ENCODE measurements at regions not wholly inside any gene's neighbourhood (a gene's known extent, or its start where the extent isn't known, plus 50 kb on each side); places are given as distances from the start of the nearest gene placed in this dataset.

DNA sequence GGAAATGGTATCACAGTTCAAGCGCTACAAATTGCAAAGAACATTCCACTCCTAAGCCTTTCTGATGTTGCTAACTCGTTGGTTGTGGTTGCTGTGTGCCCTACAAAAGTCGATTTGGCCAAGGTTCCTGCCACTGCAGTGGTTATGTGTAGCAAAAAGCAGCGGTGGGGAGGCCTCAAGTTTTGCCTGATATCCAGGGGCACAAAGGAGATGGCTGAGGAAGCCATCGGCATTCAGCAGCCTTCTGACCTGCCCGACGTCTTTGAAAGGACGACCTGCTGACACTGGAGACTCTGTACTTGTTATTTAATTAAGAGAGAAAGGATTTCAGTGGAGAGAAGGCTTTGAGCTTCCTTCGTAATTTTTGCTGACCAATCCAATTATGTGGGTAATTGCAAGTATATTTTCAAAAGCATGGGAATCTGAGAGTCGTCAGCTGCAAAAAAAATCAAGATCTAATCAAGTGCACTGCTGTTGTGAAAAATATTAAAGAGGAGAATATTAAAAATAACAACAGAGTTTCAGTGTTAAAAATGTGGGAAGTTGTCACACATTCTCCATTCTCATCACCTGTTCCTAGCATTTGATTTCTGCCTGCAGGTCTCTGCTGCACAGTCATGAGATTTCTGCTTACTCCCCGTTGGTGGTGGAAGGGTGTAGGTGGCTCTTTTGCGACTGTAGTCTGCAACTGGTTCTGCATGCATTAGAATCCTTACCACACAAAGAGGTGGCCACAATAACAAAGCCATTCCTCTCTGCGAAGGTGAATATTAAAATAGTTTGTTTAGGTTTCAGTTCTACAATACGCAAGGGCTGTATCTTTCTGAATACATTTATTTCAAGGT is 319.2 kb downstream of the IRX2 start:
- no peak overlapping the region for H3K9ac ChIP-seq (ENCODE audit: low read length)
- H3K36me3 ChIP-seq (ENCODE audit: control insufficient read depth, insufficient read depth, low read length), result no peaks in the 10 kb centered on the region
- no peak overlapping the region for H3K27ac ChIP-seq (ENCODE audit: low read depth, low read length)
- no peaks in the 10 kb centered on the region for H3K27me3 ChIP-seq (ENCODE audit: control insufficient read depth, insufficient read depth, low read length)
- H3K4me1 ChIP-seq (ENCODE audit: control insufficient read depth, insufficient read depth, low read length), result no peaks in the 10 kb centered on the region
- no peak overlapping the region for H3K4me3 ChIP-seq (ENCODE audit: low read length)

DNA sequence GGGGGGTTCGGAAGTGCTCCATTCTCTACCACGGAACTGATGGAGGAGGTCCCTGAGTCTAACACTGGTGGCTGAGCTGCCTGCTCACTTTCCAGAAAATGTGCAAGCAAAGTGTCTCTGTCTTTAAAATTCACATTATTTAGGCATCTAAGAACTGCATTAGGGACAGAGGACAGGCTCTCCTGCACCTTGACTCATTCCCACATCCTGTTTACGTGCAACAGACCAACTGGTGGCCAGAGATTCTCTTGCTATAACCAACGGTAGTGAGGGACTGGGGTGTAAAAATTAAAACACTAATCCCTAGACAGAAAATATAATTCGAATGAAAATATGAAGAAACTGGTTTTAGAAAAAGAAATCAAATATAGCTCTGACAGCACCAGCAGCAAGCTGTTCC is 320.9 kb downstream of the IRX2 start:
- H3K36me3 ChIP-seq (ENCODE audit: control insufficient read depth, insufficient read depth, low read length), result no peaks in the 10 kb centered on the region
- H3K9ac ChIP-seq (ENCODE audit: low read length), result no peak overlapping the region
- no peaks in the 10 kb centered on the region for H3K4me1 ChIP-seq (ENCODE audit: control insufficient read depth, insufficient read depth, low read length)
- H3K4me3 ChIP-seq (ENCODE audit: low read length), result no peak overlapping the region
- no peak overlapping the region for H3K27ac ChIP-seq (ENCODE audit: low read depth, low read length)
- H3K27me3 ChIP-seq (ENCODE audit: control insufficient read depth, insufficient read depth, low read length), result no peaks in the 10 kb centered on the region

DNA sequence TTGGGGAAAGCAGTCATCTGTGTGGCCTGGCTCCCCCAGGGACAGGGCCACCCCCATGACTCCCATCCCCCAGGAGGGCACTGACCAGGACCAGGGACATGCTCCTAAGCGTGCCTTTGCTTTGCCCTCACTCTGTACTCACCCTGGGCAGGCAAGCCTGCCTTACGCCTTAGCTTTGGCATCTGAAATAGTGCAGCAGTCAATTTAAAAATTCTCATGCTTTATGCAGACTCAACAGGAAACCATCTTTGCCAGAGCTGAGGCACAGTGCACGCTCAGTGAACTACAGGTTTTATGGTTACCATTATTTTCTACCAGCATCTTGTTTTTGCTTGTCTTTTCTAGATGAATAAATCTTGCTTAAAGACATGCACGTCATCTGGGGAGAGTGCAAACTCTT is 323.5 kb downstream of the IRX2 start:
- no peaks in the 10 kb centered on the region for H3K36me3 ChIP-seq (ENCODE audit: control insufficient read depth, insufficient read depth, low read length)
- no peak overlapping the region for H3K27ac ChIP-seq (ENCODE audit: low read depth, low read length)
- H3K9ac ChIP-seq (ENCODE audit: low read length), result no peak overlapping the region
- H3K4me3 ChIP-seq (ENCODE audit: low read length), result no peak overlapping the region
- H3K4me1 ChIP-seq (ENCODE audit: control insufficient read depth, insufficient read depth, low read length), result no peaks in the 10 kb centered on the region
- no peaks in the 10 kb centered on the region for H3K27me3 ChIP-seq (ENCODE audit: control insufficient read depth, insufficient read depth, low read length)

DNA sequence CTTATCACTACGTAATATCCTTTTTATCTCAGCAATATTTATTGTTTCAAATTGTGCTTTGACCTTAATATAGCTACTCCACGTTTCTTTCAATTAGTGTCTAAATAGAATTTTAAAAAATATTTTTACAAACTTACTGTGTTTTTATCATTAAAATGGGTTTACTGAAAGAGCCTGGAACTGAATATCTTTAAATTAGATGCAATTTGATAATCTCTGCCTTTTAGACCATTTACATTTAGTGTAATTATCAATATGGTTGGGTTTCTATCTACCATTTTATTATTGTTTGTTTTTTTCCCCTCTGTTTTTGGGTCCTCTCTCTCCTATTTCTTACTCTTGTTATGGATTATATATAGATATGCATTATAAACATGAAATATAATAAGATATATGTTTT is 327.8 kb downstream of the IRX2 start:
- Histone ChIP-seq H3K4me3 (ENCODE audit: low read length) (no peak overlapping the region), H3K4me1 (ENCODE audit: control insufficient read depth, insufficient read depth, low read length) (no peaks in the 10 kb centered on the region), H3K27ac (ENCODE audit: low read depth, low read length) (no peak overlapping the region), H3K27me3 (ENCODE audit: control insufficient read depth, insufficient read depth, low read length) (no peaks in the 10 kb centered on the region), H3K36me3 (ENCODE audit: control insufficient read depth, insufficient read depth, low read length) (no peaks in the 10 kb centered on the region), H3K9ac (ENCODE audit: low read length) (no peak overlapping the region)

DNA sequence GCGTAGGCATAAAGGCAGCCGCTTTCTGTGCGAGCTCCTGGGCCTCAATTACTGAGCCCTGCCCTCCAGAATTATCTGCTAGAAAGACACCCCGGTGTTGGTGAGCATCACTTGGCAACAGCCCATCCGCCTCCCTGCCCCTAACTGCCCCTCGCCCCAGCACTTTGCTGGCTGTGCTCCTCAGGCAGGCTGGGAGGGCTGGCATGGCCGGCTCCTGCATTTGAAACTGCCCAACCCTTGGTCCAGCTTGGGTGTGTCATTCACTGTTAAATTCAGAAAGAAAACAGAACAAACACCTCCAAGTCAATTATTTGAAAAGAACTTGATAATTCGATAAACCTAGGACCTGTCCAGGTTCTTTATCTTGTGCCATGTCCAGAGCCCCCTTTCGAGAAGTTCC is 334.2 kb downstream of the IRX2 start:
- Histone ChIP-seq H3K4me1 (ENCODE audit: control insufficient read depth, insufficient read depth, low read length) (no peaks in the 10 kb centered on the region), H3K27me3 (ENCODE audit: control insufficient read depth, insufficient read depth, low read length) (no peaks in the 10 kb centered on the region), H3K9ac (ENCODE audit: low read length) (no peak overlapping the region), H3K4me3 (ENCODE audit: low read length) (no peak overlapping the region), H3K36me3 (ENCODE audit: control insufficient read depth, insufficient read depth, low read length) (no peaks in the 10 kb centered on the region), H3K27ac (ENCODE audit: low read depth, low read length) (no peak overlapping the region)

DNA sequence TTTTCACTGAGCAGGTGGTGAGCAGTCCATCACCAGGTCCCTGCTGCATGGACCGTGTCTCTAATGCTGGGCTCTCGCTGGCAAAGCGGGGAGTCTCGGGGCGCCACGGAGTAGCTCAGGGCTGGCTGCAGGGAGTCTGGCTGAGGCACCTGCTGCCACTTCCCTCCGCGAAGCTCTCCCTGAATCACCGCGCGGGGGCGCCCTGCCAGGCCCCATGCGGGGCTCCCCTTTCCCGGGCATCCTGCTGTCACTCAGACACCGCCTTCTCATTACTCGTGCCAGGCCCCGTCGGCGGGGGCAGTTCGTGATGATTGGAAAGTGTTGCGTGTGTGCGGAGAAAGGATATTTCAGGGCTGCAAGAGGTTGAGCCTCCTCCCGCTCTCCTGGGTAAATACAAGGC is 335.8 kb downstream of the IRX2 start:
- H3K27me3 ChIP-seq (ENCODE audit: control insufficient read depth, insufficient read depth, low read length), result no peaks in the 10 kb centered on the region
- H3K36me3 ChIP-seq (ENCODE audit: control insufficient read depth, insufficient read depth, low read length), result no peaks in the 10 kb centered on the region
- no peaks in the 10 kb centered on the region for H3K4me1 ChIP-seq (ENCODE audit: control insufficient read depth, insufficient read depth, low read length)
- no peak overlapping the region for H3K27ac ChIP-seq (ENCODE audit: low read depth, low read length)
- H3K9ac ChIP-seq (ENCODE audit: low read length), result no peak overlapping the region
- H3K4me3 ChIP-seq (ENCODE audit: low read length), result no peak overlapping the region

DNA sequence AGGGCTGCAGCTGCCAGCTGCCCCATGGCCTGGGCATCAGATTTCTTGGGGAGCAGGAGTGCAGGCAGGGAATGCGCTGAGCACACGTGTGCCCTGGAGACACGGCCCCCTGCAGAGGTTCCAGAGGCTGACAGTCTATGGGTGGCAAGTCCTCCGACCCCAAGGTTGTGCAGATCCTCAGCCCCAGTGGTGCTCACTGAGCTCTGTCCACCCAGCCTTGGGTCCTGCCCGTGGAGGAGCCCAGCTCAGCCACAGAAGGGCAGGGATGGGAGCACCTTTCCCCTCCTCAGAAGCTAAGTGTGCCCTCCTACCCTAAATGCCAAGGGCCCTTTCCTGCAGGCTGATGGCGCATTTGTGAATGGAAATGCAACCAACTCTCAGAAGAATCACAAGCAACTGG is 341.0 kb downstream of the IRX2 start:
- H3K27ac ChIP-seq (ENCODE audit: low read depth, low read length), result no peak overlapping the region
- no peak overlapping the region for H3K9ac ChIP-seq (ENCODE audit: low read length)

DNA sequence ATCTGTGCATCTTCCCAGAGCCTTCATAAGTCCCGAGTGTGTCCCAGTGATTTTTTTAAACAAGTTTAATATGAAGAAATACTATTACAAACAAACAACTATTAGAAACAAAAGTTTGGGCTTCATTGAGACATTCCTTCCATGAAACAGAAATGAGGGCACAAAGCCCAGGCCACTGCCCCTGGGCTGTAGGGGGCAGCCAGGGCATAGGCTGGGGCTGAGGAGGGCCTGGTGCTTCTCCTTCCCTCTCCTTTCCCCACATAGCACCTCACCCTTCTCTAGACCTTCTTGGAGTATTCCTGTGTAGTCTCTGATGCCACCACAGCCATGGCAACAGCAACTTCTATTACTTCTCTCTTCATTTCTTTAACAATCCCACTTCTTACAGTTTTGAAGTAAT is 348.2 kb downstream of the IRX2 start:
- Histone ChIP-seq H3K9ac (ENCODE audit: low read length) (no peak overlapping the region), H3K36me3 (ENCODE audit: control insufficient read depth, insufficient read depth, low read length) (no peaks in the 10 kb centered on the region), H3K27ac (ENCODE audit: low read depth, low read length) (no peak overlapping the region), H3K4me3 (ENCODE audit: low read length) (no peak overlapping the region), H3K4me1 (ENCODE audit: control insufficient read depth, insufficient read depth, low read length) (no peaks in the 10 kb centered on the region), H3K27me3 (ENCODE audit: control insufficient read depth, insufficient read depth, low read length) (no peaks in the 10 kb centered on the region)

More for the DNA sequence above, 341.0 kb downstream of the IRX2 start:
- Histone ChIP-seq H3K4me3 (ENCODE audit: low read length) (no peak overlapping the region), H3K27me3 (ENCODE audit: control insufficient read depth, insufficient read depth, low read length) (no peaks in the 10 kb centered on the region), H3K4me1 (ENCODE audit: control insufficient read depth, insufficient read depth, low read length) (no peaks in the 10 kb centered on the region), H3K36me3 (ENCODE audit: control insufficient read depth, insufficient read depth, low read length) (no peaks in the 10 kb centered on the region)

DNA sequence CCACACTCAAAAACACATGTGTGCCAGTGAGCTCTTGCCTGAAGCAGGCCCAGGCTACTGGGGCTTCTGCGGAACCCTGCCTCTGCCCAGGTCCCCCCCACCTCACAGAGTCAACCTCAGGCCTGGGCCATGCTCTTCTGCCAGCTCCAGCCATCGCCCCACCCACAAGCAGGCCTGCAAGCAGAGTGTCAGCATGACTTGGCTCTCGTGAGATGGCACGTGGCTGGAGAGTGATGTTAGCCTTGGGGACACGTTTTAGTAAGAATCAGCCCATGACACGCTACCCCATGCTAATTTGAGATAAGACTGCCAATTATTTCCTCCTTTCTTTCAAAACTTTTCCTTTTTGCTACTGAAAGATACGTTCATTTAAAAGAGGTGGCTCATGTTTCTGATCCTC is 351.7 kb downstream of the IRX2 start:
- Histone ChIP-seq H3K9ac (ENCODE audit: low read length) (no peak overlapping the region), H3K27ac (ENCODE audit: low read depth, low read length) (no peak overlapping the region)

DNA sequence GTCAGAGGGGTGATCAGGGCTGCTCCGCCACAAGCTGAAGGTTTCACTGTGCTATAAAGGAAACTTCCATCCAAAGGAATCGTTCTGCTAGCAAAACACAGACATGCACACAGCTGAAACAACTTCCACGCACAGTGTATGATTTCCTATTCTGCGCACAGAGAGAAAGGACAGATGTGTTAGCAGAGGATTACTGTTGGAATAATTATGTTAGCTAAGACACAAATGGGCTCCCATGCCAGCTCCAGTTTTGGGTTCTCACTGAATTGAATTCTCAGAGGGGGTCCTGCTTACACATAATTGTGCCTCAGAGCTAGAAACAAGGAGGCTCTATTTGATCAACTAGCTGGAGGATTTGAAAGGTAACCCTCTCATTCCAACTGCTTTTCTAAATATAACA is 352.4 kb downstream of the IRX2 start:
- Histone ChIP-seq H3K4me1 (ENCODE audit: control insufficient read depth, insufficient read depth, low read length) (no peaks in the 10 kb centered on the region), H3K27ac (ENCODE audit: low read depth, low read length) (no peak overlapping the region), H3K36me3 (ENCODE audit: control insufficient read depth, insufficient read depth, low read length) (no peaks in the 10 kb centered on the region), H3K4me3 (ENCODE audit: low read length) (no peak overlapping the region), H3K27me3 (ENCODE audit: control insufficient read depth, insufficient read depth, low read length) (no peaks in the 10 kb centered on the region), H3K9ac (ENCODE audit: low read length) (no peak overlapping the region)

More for the DNA sequence above, 351.7 kb downstream of the IRX2 start:
- H3K4me3 ChIP-seq (ENCODE audit: low read length), result no peak overlapping the region
- no peaks in the 10 kb centered on the region for H3K27me3 ChIP-seq (ENCODE audit: control insufficient read depth, insufficient read depth, low read length)
- H3K36me3 ChIP-seq (ENCODE audit: control insufficient read depth, insufficient read depth, low read length), result no peaks in the 10 kb centered on the region
- no peaks in the 10 kb centered on the region for H3K4me1 ChIP-seq (ENCODE audit: control insufficient read depth, insufficient read depth, low read length)

DNA sequence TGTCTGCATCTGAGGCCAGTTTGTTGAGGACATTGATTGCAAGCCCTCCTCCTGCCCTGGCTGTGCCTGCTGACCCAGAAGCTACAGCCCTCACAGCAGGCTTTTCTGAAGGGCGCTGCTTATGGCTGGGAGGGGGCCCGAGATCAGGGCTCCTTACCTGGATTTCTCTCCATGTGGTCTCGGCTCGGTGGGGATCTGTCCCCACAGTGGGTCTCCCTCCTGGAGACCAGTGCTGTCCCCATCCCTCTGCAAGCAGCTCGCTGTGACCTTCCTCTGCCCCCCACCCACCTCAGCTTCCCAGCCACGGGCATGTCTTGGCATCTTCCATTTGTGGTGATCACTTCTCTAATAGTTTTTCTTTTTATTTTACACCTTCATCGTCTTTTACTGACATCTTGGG is 357.9 kb downstream of the IRX2 start:
- no peak overlapping the region for H3K9ac ChIP-seq (ENCODE audit: low read length)
- no peaks in the 10 kb centered on the region for H3K27me3 ChIP-seq (ENCODE audit: control insufficient read depth, insufficient read depth, low read length)
- H3K4me3 ChIP-seq (ENCODE audit: low read length), result no peak overlapping the region
- H3K4me1 ChIP-seq (ENCODE audit: control insufficient read depth, insufficient read depth, low read length), result no peaks in the 10 kb centered on the region
- no peak overlapping the region for H3K27ac ChIP-seq (ENCODE audit: low read depth, low read length)
- H3K36me3 ChIP-seq (ENCODE audit: control insufficient read depth, insufficient read depth, low read length), result no peaks in the 10 kb centered on the region

DNA sequence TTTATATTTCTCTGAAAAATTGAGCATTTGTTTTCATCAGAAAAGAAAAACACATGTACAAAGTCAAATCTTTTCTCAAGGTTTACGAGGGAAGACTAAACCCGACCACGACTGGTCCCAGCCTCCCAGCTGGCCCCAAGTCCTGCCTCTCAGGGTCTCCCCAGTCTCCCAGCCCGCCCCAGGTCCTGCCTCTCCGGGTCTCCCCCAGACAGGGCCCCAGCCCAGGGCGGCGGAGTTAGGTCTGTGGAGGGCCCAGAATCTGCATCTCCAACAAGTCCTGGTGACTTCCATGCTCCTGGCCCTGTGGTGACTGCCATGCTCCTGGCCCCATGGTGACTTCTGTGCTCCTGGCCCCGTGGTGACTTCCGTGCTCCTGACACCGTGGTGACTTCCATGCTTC is 359.9 kb downstream of the IRX2 start:
- Histone ChIP-seq H3K27ac (ENCODE audit: low read depth, low read length) (no peak overlapping the region), H3K4me1 (ENCODE audit: control insufficient read depth, insufficient read depth, low read length) (no peaks in the 10 kb centered on the region), H3K9ac (ENCODE audit: low read length) (no peak overlapping the region), H3K36me3 (ENCODE audit: control insufficient read depth, insufficient read depth, low read length) (no peaks in the 10 kb centered on the region), H3K27me3 (ENCODE audit: control insufficient read depth, insufficient read depth, low read length) (no peaks in the 10 kb centered on the region), H3K4me3 (ENCODE audit: low read length) (no peak overlapping the region)

DNA sequence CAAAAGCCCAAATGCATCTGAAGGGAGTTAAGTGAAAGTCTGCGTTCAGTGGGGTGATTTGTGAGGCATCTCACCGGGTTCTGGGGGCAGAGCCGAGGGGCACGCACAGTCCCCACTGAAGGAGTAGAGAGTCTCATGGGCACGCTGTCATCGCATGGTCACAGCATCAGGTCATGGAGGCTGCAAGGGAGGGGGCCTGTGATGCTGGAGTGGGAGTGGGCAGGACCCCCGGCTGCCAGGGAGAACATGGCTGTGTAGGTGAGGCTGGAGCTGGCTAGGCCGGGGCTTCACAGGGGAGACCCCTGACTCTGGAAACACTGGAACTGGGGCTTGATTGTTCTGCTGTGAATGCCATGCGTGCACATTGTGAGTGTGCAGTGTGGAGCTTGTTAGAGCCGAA is 360.5 kb downstream of the IRX2 start:
- no peaks in the 10 kb centered on the region for H3K27me3 ChIP-seq (ENCODE audit: control insufficient read depth, insufficient read depth, low read length)

More for the DNA sequence above, 360.5 kb downstream of the IRX2 start:
- Histone ChIP-seq H3K4me3 (ENCODE audit: low read length) (no peak overlapping the region), H3K4me1 (ENCODE audit: control insufficient read depth, insufficient read depth, low read length) (no peaks in the 10 kb centered on the region), H3K27ac (ENCODE audit: low read depth, low read length) (no peak overlapping the region), H3K9ac (ENCODE audit: low read length) (no peak overlapping the region), H3K36me3 (ENCODE audit: control insufficient read depth, insufficient read depth, low read length) (no peaks in the 10 kb centered on the region)
